WERI-Rb-1 (cell line): ENCODE measurements at regions not wholly inside any gene's neighbourhood (a gene's known extent, or its start where the extent isn't known, plus 50 kb on each side); places are given as distances from the start of the nearest gene placed in this dataset.

Experiments
- DNase-seq: peaks from one replicate; pipeline ENCODE4 v3.0.0-alpha.2; 2020
- H3K27ac ChIP-seq: fragments of 250-450 bp; sonication (Bioruptor Pico); 2 replicates; pipeline ENCODE4 v1.5.1; 2020; ENCODE audit warnings: mild to moderate bottlenecking, moderate library complexity
- H3K27me3 ChIP-seq: fragments of 250-450 bp; sonication (Bioruptor Pico); 2 replicates; pipeline ENCODE4 v1.5.1; 2021; ENCODE audit warnings: mild to moderate bottlenecking, low read depth, moderate library complexity; ENCODE audit not compliant: insufficient read depth, severe bottlenecking
- H3K36me3 ChIP-seq: fragments of 250-450 bp; sonication (Bioruptor Pico); 2 replicates; pipeline ENCODE4 v1.5.1; 2020; ENCODE audit warnings: mild to moderate bottlenecking, moderate library complexity
- H3K4me3 ChIP-seq: 2 replicates; pipeline ENCODE4 v1.5.1; 2011; ENCODE audit warnings: low read depth, mild to moderate bottlenecking, control low read depth, low read length
- H3K9me3 ChIP-seq: fragments of 250-450 bp; sonication (Bioruptor Pico); 2 replicates; pipeline ENCODE4 v1.5.1; 2021; ENCODE audit warnings: mild to moderate bottlenecking, moderate library complexity; ENCODE audit not compliant: severe bottlenecking
- TF ChIP-seq, protein P1 (sequence below): IDR thresholded peaks from 2 replicates; pipeline ENCODE4 v1.5.1; 2011; ENCODE audit warnings: low read depth, mild to moderate bottlenecking, control low read depth, inconsistent platforms, low read length

DNA sequence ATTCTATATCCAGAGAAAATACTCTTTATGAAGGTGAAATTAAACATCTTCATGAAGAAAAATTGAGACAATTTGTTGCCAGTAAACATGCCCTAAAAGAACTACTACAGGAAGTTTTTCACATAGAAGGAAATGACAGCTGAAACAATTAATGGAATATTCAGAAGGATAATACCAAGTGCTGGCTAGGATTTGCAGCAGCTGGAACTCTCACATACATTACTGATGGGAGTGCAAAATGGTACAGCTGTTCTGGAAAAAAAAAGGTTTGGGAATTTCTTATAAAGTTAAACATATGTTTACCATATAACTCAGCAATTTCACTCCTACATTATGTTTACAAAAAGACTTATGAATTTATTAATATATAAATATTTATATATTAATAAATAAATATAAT, 193.2 kb upstream of the FAT4 start:
- DNase-seq: no peak
- Histone ChIP-seq H3K9me3 (no peaks in the 10 kb centered on the region), H3K27me3 (no peaks in the 10 kb centered on the region), H3K27ac (no peak overlapping the region), H3K4me3 (no peak overlapping the region), H3K36me3 (no peaks in the 10 kb centered on the region)
- TF ChIP-seq, protein P1, sequence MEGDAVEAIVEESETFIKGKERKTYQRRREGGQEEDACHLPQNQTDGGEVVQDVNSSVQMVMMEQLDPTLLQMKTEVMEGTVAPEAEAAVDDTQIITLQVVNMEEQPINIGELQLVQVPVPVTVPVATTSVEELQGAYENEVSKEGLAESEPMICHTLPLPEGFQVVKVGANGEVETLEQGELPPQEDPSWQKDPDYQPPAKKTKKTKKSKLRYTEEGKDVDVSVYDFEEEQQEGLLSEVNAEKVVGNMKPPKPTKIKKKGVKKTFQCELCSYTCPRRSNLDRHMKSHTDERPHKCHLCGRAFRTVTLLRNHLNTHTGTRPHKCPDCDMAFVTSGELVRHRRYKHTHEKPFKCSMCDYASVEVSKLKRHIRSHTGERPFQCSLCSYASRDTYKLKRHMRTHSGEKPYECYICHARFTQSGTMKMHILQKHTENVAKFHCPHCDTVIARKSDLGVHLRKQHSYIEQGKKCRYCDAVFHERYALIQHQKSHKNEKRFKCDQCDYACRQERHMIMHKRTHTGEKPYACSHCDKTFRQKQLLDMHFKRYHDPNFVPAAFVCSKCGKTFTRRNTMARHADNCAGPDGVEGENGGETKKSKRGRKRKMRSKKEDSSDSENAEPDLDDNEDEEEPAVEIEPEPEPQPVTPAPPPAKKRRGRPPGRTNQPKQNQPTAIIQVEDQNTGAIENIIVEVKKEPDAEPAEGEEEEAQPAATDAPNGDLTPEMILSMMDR: no peak

DNA sequence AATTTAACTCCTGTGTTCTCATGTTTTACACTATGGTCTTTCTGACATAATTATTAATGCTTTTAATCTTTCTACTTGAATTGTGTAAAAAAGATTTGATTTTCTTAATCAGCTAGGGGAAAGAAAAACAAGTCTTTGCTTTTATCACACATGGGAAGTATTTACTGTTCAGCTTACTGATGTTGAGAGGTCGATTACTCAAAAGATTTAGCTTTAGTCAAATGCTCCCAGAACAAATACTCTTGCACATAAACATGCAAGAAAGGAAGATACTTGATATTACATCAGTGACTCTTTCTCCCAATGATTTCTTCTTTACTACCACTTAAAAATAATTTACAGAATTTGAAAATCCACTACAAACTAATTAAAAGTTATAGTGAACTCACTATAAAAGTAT, 198.3 kb upstream of the FAT4 start:
- Histone ChIP-seq H3K36me3 (no peaks in the 10 kb centered on the region), H3K27ac (no peak overlapping the region), H3K27me3 (no peaks in the 10 kb centered on the region), H3K9me3 (no peaks in the 10 kb centered on the region), H3K4me3 (no peak overlapping the region)
- TF ChIP-seq, protein P1: no peak
- DNase-seq: no peak

DNA sequence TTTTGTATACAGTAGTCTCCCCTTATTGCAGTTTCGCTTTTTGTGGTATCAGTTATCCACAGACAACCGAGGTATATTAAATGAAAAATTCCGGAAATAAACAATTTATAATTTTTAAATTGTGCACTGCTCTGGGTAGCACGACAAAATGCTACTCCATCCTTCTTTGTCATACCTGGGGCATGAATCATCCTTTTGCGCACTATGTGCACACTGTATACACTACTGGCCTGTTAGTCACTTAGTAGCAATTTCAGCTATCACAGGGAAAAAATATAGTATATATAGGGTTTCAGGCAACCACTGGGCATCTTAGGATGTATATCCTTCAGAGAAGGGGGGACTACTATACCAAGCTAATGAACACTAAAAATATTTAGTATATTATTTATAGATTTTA, 198.8 kb upstream of the FAT4 start:
- H3K27me3 ChIP-seq: no peaks in the 10 kb centered on the region
- TF ChIP-seq, protein P1: no peak
- H3K27ac ChIP-seq: no peak overlapping the region
- no peaks in the 10 kb centered on the region for H3K9me3 ChIP-seq
- no peak overlapping the region for H3K4me3 ChIP-seq
- no peak for DNase-seq
- no peaks in the 10 kb centered on the region for H3K36me3 ChIP-seq

DNA sequence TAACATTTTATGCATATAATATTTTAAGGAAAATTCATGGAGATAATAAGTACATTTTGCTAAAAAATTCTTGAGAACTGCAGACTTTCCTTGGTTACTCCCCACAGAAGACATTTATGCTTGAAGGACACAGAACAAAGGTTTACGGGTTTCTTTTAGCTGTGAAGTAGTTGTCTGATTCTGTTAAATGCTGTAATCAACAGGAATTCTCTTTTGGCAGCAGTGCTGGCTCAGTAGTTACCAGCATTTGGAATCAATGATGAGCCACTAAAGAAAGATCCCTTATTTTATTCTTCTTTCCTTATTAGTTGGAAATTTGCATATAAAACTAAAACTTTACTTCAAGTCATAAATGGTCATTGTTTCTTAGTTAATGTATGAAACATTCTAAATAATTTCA, 199.3 kb upstream of the FAT4 start:
- Histone ChIP-seq H3K4me3 (no peak overlapping the region), H3K36me3 (no peaks in the 10 kb centered on the region), H3K27me3 (no peaks in the 10 kb centered on the region), H3K27ac (no peak overlapping the region), H3K9me3 (no peaks in the 10 kb centered on the region)
- TF ChIP-seq, protein P1: no peak
- no peak for DNase-seq

DNA sequence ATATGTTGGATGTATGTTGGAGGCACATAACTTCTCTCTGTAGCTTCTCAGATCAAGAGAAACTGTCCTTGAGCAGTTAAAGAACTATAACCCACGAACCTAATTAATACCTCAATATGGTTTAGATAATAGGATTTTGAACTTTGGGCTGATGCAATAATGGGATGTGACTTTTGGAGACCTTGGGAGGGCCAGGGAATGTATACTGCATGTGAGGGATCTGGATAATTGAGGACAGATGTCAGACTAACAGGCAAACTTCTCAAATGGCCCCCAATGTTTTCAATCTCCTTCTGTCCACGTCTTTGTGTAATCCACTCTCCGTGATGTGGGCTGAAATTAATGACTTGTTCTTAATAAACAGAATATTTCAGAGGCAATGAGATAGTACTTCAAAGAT, 202.2 kb upstream of the FAT4 start:
- DNase-seq: no peak
- H3K4me3 ChIP-seq: no peak overlapping the region
- TF ChIP-seq, protein P1: no peak
- H3K27me3 ChIP-seq: no peaks in the 10 kb centered on the region
- no peaks in the 10 kb centered on the region for H3K9me3 ChIP-seq
- H3K27ac ChIP-seq: no peak overlapping the region
- H3K36me3 ChIP-seq: no peaks in the 10 kb centered on the region

DNA sequence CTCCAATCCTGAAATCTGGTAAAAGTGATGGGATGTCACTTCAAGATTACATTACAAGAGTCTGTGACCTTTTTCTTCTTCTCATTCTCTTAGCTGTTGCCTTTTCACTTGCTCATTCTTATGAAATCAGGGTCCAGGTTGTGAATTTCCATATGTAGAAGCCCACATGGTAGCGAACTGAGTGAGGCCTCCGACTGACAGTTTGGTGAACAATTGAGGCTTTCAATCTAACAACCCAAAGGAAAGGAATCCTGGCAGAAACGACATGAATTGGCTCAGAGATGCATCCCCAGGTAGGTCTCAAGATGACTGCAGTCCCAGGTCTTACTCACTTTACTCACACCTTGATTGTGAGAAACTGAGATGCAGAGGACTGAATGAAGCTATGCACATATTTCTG, 203.4 kb upstream of the FAT4 start:
- TF ChIP-seq, protein P1: no peak
- Histone ChIP-seq H3K9me3 (no peaks in the 10 kb centered on the region), H3K27me3 (no peaks in the 10 kb centered on the region), H3K36me3 (no peaks in the 10 kb centered on the region), H3K4me3 (no peak overlapping the region), H3K27ac (no peak overlapping the region)
- DNase-seq: no peak
